K562 (cell line): ENCODE measurements at regions not wholly inside any gene's neighbourhood (a gene's known extent, or its start where the extent isn't known, plus 50 kb on each side); places are given as distances from the start of the nearest gene placed in this dataset.

ENCODE experiments used
- ATAC-seq: fragments of 200-7000 bp; cut with Tn5 transposase; 3 replicates; pipeline ENCODE4 v1.9.1; 2020; ENCODE audit warnings: moderate library complexity
- BruUV-seq: library from RNA; stranded (reverse); fragments of 400-500 nt; replicated peaks from 2 replicates; lab custom pipeline; 2021; lab: Mats Ljungman, UMichigan
- CTCF ChIA-PET: fragments of 300-600 bp; formaldehyde crosslinking; extraction: SDS; loops from one replicate; lab custom pipeline; 2021; ENCODE audit warnings: low intra/inter-chr PET ratio; lab: Yijun Ruan, JAX
- POLR2A ChIA-PET: fragments of 300-600, 350-650 bp; sonication (Branson Sonifier 250); formaldehyde crosslinking; extraction: SDS; loops from one replicate; lab custom pipeline; 2021; ENCODE audit warnings: antibody characterized with exemption, inconsistent platforms; lab: Yijun Ruan, JAX
- DNase-seq, 4 experiments: peaks; one replicate each; pipeline versions ENCODE4 v3.0.0 to v3.0.0-alpha.2; 2011 to 2018; ENCODE audit warnings: low spot score in 3 of 4, mixed read lengths in 3 of 4; ENCODE audit errors: extremely low read depth in 1 of 4
- FAIRE-seq: peaks from 2 replicates; lab custom pipeline; 2011; peaks lifted over from hg19 to GRCh38; lab: Jason Lieb, UNC
- H2AFZ ChIP-seq: 2 replicates; pipeline ENCODE4 v1.6.0; 2011; ENCODE audit warnings: low read depth, low read length, control low read depth, inconsistent platforms
- H3K27ac ChIP-seq: fragments of 200-600 bp; 3 replicates; pipeline ENCODE4 v1.8.0; 2011; ENCODE audit warnings: low read depth, mild to moderate bottlenecking, control low read depth, inconsistent platforms, low read length, moderate library complexity, mixed read lengths; ENCODE audit errors: extremely low read depth
- H3K27me3 ChIP-seq, 2 experiments: fragments of 300-600 bp in 1 of 2; 2 replicates in 1 of 2; 3 replicates in 1 of 2; pipeline versions ENCODE4 v1.6.0 to v1.8.0; 2011; ENCODE audit warnings: inconsistent platforms in 2 of 2, low read length in 2 of 2, mild to moderate bottlenecking in 1 of 2, mixed read lengths in 1 of 2, moderate library complexity in 1 of 2; ENCODE audit not compliant: control insufficient read depth in 2 of 2, insufficient read depth in 2 of 2
- H3K36me3 ChIP-seq: fragments of 300-600 bp; 3 replicates; pipeline ENCODE4 v1.8.0; 2011; ENCODE audit warnings: mild to moderate bottlenecking, low read length, inconsistent platforms; ENCODE audit not compliant: control insufficient read depth, insufficient read depth
- H3K4me1 ChIP-seq, 2 experiments: fragments of 200-600 bp in 1 of 2; replicated peaks in 1 of 2; 2 replicates in 1 of 2; 3 replicates in 1 of 2; pipeline versions ENCODE4 v1.5.1 to v1.8.0; 2011; ENCODE audit warnings: inconsistent platforms in 2 of 2, low read length in 2 of 2, mild to moderate bottlenecking in 1 of 2, mixed read lengths in 1 of 2, moderate library complexity in 1 of 2; ENCODE audit not compliant: control insufficient read depth in 2 of 2, insufficient read depth in 2 of 2
- H3K4me2 ChIP-seq: 2 replicates; pipeline ENCODE4 v1.6.1; 2011; ENCODE audit warnings: low read length, control low read depth, inconsistent platforms, mixed read lengths; ENCODE audit not compliant: insufficient read depth
- H3K4me3 ChIP-seq: fragments of 200-600 bp; sonication (generic), shearing (Covaris generic); 2 replicates; pipeline ENCODE4 v1.5.1; 2016; ENCODE audit warnings: control low read depth, inconsistent platforms
- H3K79me2 ChIP-seq: fragments of 200-600 bp; 3 replicates; pipeline ENCODE4 v1.8.0; 2011; ENCODE audit warnings: low read length, inconsistent platforms; ENCODE audit not compliant: control insufficient read depth, insufficient read depth
- H3K9ac ChIP-seq, 2 experiments: 2 replicates each; pipeline versions ENCODE4 v1.6.0 to v1.6.1; 2011; ENCODE audit warnings: low read depth in 2 of 2, low read length in 2 of 2, control low read depth in 1 of 2, inconsistent platforms in 1 of 2, mild to moderate bottlenecking in 1 of 2, mixed read lengths in 1 of 2; ENCODE audit not compliant: insufficient read depth in 1 of 2
- H3K9me1 ChIP-seq: one replicate; pipeline ENCODE4 v1.6.0; 2011; ENCODE audit warnings: inconsistent platforms, mild to moderate bottlenecking, low read length, moderate library complexity; ENCODE audit not compliant: control insufficient read depth, insufficient read depth
- H3K9me3 ChIP-seq: replicated peaks from 2 replicates; pipeline ENCODE4 v1.5.1; 2011; ENCODE audit warnings: low read depth, low read length, inconsistent platforms; ENCODE audit not compliant: control insufficient read depth, insufficient read depth
- H4K20me1 ChIP-seq: replicated peaks from 2 replicates; pipeline ENCODE4 v1.6.1; 2011; ENCODE audit warnings: low read length, inconsistent platforms, mixed read lengths; ENCODE audit not compliant: control insufficient read depth, insufficient read depth
- BCLAF1 ChIP-seq, 2 experiments: fragments of 450-650 bp in 1 of 2; IDR thresholded peaks; 2 replicates each; pipeline ENCODE4 v1.6.1; 2011 to 2017; ENCODE audit warnings: low read depth in 2 of 2, antibody characterized with exemption in 1 of 2, borderline replicate concordance in 1 of 2, low read length in 1 of 2, mild to moderate bottlenecking in 1 of 2, mixed read lengths in 1 of 2; ENCODE audit not compliant: control insufficient read depth in 1 of 2
- CREBBP ChIP-seq: IDR thresholded peaks from one replicate; pipeline ENCODE4 v1.6.1; 2012; ENCODE audit warnings: low read depth, mild to moderate bottlenecking, control low read depth, inconsistent platforms, low read length
- GATAD2A ChIP-seq: fragments of 450-650 bp; IDR thresholded peaks from 2 replicates; pipeline ENCODE4 v1.6.1; 2017
- HDAC8 ChIP-seq: fragments of 450-650 bp; IDR thresholded peaks from 2 replicates; pipeline ENCODE4 v1.6.1; 2016; ENCODE audit warnings: mild to moderate bottlenecking, missing genetic modification characterization, moderate library complexity, missing compliant biosample characterization
- HNRNPLL ChIP-seq: fragments of 200-400 bp; formaldehyde crosslinking; IDR thresholded peaks from 2 replicates; pipeline ENCODE4 v1.6.1; 2017; ENCODE audit warnings: low read length, low read depth, mild to moderate bottlenecking; ENCODE audit not compliant: poor library complexity, severe bottlenecking
- ILK ChIP-seq: fragments of 450-650 bp; IDR thresholded peaks from 2 replicates; pipeline ENCODE4 v1.6.1; 2016; ENCODE audit warnings: missing genetic modification characterization, low read depth, mild to moderate bottlenecking, missing compliant biosample characterization, moderate library complexity, borderline replicate concordance
- SREBF1 ChIP-seq: fragments of 150-350 bp; IDR thresholded peaks from 2 replicates; pipeline ENCODE4 v1.6.1; 2014; ENCODE audit warnings: antibody characterized with exemption, low read depth, low read length, borderline replicate concordance
- USF2 ChIP-seq: sonication (generic); formaldehyde crosslinking; IDR thresholded peaks from 2 replicates; pipeline ENCODE4 v1.5.0; 2020; ENCODE audit warnings: missing genetic modification reagents
- YBX1 ChIP-seq: fragments of 450-650 bp; IDR thresholded peaks from 2 replicates; pipeline ENCODE4 v1.7.1; 2016; ENCODE audit warnings: mild to moderate bottlenecking
- ZNF696 ChIP-seq: fragments of 250-450 bp; sonication (Bioruptor Pico); conservative IDR thresholded peaks from 2 replicates; pipeline ENCODE4 v1.4.0; 2020; ENCODE audit warnings: mild to moderate bottlenecking, moderate library complexity
- WGBS: fragments of 100-300 bp; shearing (Covaris generic); methylation state at CpG from one replicate; pipeline ENCODE4 v1.1.6; 2016; ENCODE audit warnings: low coverage, mixed read lengths; ENCODE audit not compliant: insufficient coverage; ENCODE audit errors: missing lambda C conversion rate; 5-methylcytosine and 5-hydroxymethylcytosine counted together
- in situ Hi-C: fragments of 300-500 bp; cut with MboI; formaldehyde crosslinking; loops from 4 replicates; pipeline ENCODE4 v1.15.0; 2018; ENCODE audit warnings: inconsistent platforms, mixed read lengths
- intact Hi-C: fragments of 100-400 bp; cut with micrococcal nuclease; formaldehyde crosslinking; loops from 2 replicates; pipeline ENCODE4 v1.14.2; 2022

- Histone ChIP-seq H3K79me2 (no peaks in the 10 kb centered on the region), H3K9me3 (no peaks in the 10 kb centered on the region), H3K36me3 (no peaks in the 10 kb centered on the region), H2AFZ (no peak overlapping the region), H3K9me1 (no peaks in the 10 kb centered on the region), H3K4me1 (no peaks in the 10 kb centered on the region; a peak in 1 of 5 replicates), H3K4me2 (no peak overlapping the region), H3K4me3 (no peak overlapping the region), H3K9ac (no peak overlapping the region), H4K20me1 (peaks cover 4% of the 10 kb centered on the region; the same call in 1 of the 2 replicates), H3K27me3 (peaks cover 4 to 37% of the 10 kb centered on the region in 2 experiments; a peak in 3 of 5 replicates), H3K27ac (no peak overlapping the region)
- in situ Hi-C loops (no loop called here), intact Hi-C loops (no loop called here)
- WGBS: under 1% methylated on average over 19 of the region's 21 CpGs
- CTCF ChIA-PET: no interaction called here
- no peak for DNase-seq
- no peak for FAIRE-seq
- POLR2A ChIA-PET: no interaction called here
- BruUV-seq: no TSS peak
- TF ChIP-seq SREBF1 (no peak), ZNF696 (CRISPR knock-in tag) (no peak), GATAD2A (no peak), YBX1 (no peak), CREBBP (no peak), ILK (tag) (no peak)
- ATAC-seq: no peak
Measured at GRCh38 chr4:8775751-8776355, 95.8 kb downstream of the HMX1 start.

GRCh38 chr4:8775121-8775520, 96.5 kb downstream of the HMX1 start:
- Histone ChIP-seq H3K79me2 (no peaks in the 10 kb centered on the region), H3K9me1 (no peaks in the 10 kb centered on the region), H2AFZ (no peak overlapping the region), H3K27me3 (peaks cover 4 to 37% of the 10 kb centered on the region in 2 experiments; a peak in 3 of 5 replicates), H3K4me3 (no peak overlapping the region), H3K36me3 (no peaks in the 10 kb centered on the region), H3K4me2 (no peak overlapping the region), H3K4me1 (no peaks in the 10 kb centered on the region; a peak in 1 of 5 replicates), H3K9me3 (no peaks in the 10 kb centered on the region), H4K20me1 (peaks cover 4% of the 10 kb centered on the region; the same call in 1 of the 2 replicates), H3K9ac (no peak overlapping the region), H3K27ac (no peak overlapping the region)
- CTCF ChIA-PET: no interaction called here
- BruUV-seq: no TSS peak
- FAIRE-seq (no peak), DNase-seq (no peak), ATAC-seq (no peak)
- intact Hi-C loops (no loop called here), in situ Hi-C loops (no loop called here)
- POLR2A ChIA-PET: no interaction called here
- 1% methylated on average over 6 of the region's 7 CpGs for WGBS
- TF ChIP-seq HDAC8 (no peak), USF2 (CRISPR knock-in tag) (no peak), HNRNPLL (no peak), BCLAF1 (IDR thresholded peaks at IDR 0.05; ENCODE audit: borderline replicate concordance in 1 of 2, control insufficient read depth in 1 of 2, low read depth in 2 of 2, low read length in 1 of 2) (no peak)
